AG04450 (cell line): ENCODE measurements at regions not wholly inside any gene's neighbourhood (a gene's known extent, or its start where the extent isn't known, plus 50 kb on each side); places are given as distances from the start of the nearest gene placed in this dataset.

Source experiments
- CTCF ChIA-PET: fragments of 300-600, 350-600 bp; formaldehyde crosslinking; extraction: SDS; loops from one replicate; lab custom pipeline; 2022; ENCODE audit warnings: antibody characterized with exemption, inconsistent platforms; lab: Charles Lee
- POLR2A ChIA-PET: fragments of 350-600 bp; formaldehyde crosslinking; extraction: SDS; loops from one replicate; lab custom pipeline; 2021; ENCODE audit warnings: antibody characterized with exemption, inconsistent platforms; lab: Yijun Ruan, JAX
- DNase-seq: peaks from one replicate; pipeline ENCODE4 v3.0.0-alpha.2; 2011; ENCODE audit warnings: low read depth, low spot score
- H3K27ac ChIP-seq: one replicate; pipeline ENCODE4 v1.5.1; 2012; ENCODE audit warnings: low read depth, low read length, control low read depth
- H3K27me3 ChIP-seq: one replicate; pipeline ENCODE4 v1.6.0; 2012; ENCODE audit warnings: low read length; ENCODE audit not compliant: control insufficient read depth, insufficient read depth
- H3K4me3 ChIP-seq: 2 replicates; pipeline ENCODE4 v1.5.1; 2011; ENCODE audit warnings: mild to moderate bottlenecking, low read depth, low read length, control low read depth
- H3K9me3 ChIP-seq: 2 replicates; pipeline ENCODE4 v1.5.1; 2012; ENCODE audit warnings: low read length; ENCODE audit not compliant: control insufficient read depth, insufficient read depth
- CTCF ChIP-seq: IDR thresholded peaks from 2 replicates; pipeline ENCODE4 v1.5.1; 2011; ENCODE audit warnings: low read depth, low read length, control low read depth, inconsistent platforms

GRCh38 chr2:4381049-4381448 lies 677.7 kb downstream of the DCDC2C start:
- ChIA-PET CTCF (no interaction called here), POLR2A (no interaction called here)
- H3K27me3 ChIP-seq: no peaks in the 10 kb centered on the region
- TF ChIP-seq CTCF: no peak
- peaks cover 13% of the 10 kb centered on the region for H3K9me3 ChIP-seq
- DNase-seq: no peak
- H3K27ac ChIP-seq: no peak overlapping the region
- no peak overlapping the region for H3K4me3 ChIP-seq

- no peak for DNase-seq
- CTCF ChIA-PET: no interaction called here
- TF ChIP-seq CTCF: no peak
- H3K4me3 ChIP-seq: no peak overlapping the region
- H3K27me3 ChIP-seq: no peaks in the 10 kb centered on the region
- H3K9me3 ChIP-seq: peaks cover 10% of the 10 kb centered on the region
- no peak overlapping the region for H3K27ac ChIP-seq
- POLR2A ChIA-PET: no interaction called here
Measured at GRCh38 chr2:4381773-4382172, 678.4 kb downstream of the DCDC2C start.

- Histone ChIP-seq H3K9me3 (peaks cover 23% of the 10 kb centered on the region), H3K4me3 (no peak overlapping the region), H3K27ac (no peak overlapping the region), H3K27me3 (no peaks in the 10 kb centered on the region)
- TF ChIP-seq CTCF: no peak
- DNase-seq: no peak
- ChIA-PET CTCF (no interaction called here), POLR2A (no interaction called here)
Measured at GRCh38 chr2:4391013-4391412, 687.6 kb downstream of the DCDC2C start.

- POLR2A ChIA-PET: no interaction called here
- CTCF ChIA-PET: no interaction called here
- DNase-seq: no peak
- H3K27me3 ChIP-seq: no peaks in the 10 kb centered on the region
- H3K27ac ChIP-seq: no peak overlapping the region
- H3K9me3 ChIP-seq: peaks cover 43% of the 10 kb centered on the region
- H3K4me3 ChIP-seq: no peak overlapping the region
- TF ChIP-seq CTCF: no peak
Measured at GRCh38 chr2:4404363-4404762, 701.0 kb downstream of the DCDC2C start.

- no peak for TF ChIP-seq CTCF
- peaks cover 43% of the 10 kb centered on the region for H3K9me3 ChIP-seq
- no peaks in the 10 kb centered on the region for H3K27me3 ChIP-seq
- CTCF ChIA-PET: no interaction called here
- DNase-seq: no peak
- POLR2A ChIA-PET: no interaction called here
- no peak overlapping the region for H3K27ac ChIP-seq
- H3K4me3 ChIP-seq: no peak overlapping the region
Measured at GRCh38 chr2:4408321-4408720, 704.9 kb downstream of the DCDC2C start.
